WTC11 (cell line): ENCODE measurements at regions not wholly inside any gene's neighbourhood (a gene's known extent, or its start where the extent isn't known, plus 50 kb on each side); places are given as distances from the start of the nearest gene placed in this dataset.

Experiments used
- AFF4 ChIP-seq: sonication (generic); formaldehyde crosslinking; IDR thresholded peaks from 2 replicates; pipeline ENCODE4 v1.8.1; 2023; ENCODE audit warnings: mild to moderate bottlenecking, missing genetic modification reagents, borderline replicate concordance
- AR ChIP-seq: fragments of 250-450 bp; sonication (Bioruptor Pico); IDR thresholded peaks from 2 replicates; pipeline ENCODE4 v1.9.0; 2021; ENCODE audit warnings: mild to moderate bottlenecking
- E2F4 ChIP-seq: sonication (generic); formaldehyde crosslinking; IDR thresholded peaks from 2 replicates; pipeline ENCODE4 v1.8.1; 2022; ENCODE audit warnings: low read depth, mild to moderate bottlenecking, moderate library complexity, missing genetic modification reagents, borderline replicate concordance
- ERG ChIP-seq: fragments of 250-450 bp; sonication (Bioruptor Pico); IDR thresholded peaks from 2 replicates; pipeline ENCODE4 v1.8.0; 2021; ENCODE audit warnings: mild to moderate bottlenecking
- ETV6 ChIP-seq: sonication (generic); formaldehyde crosslinking; IDR thresholded peaks from 2 replicates; pipeline ENCODE4 v1.8.1; 2022; ENCODE audit warnings: mild to moderate bottlenecking, missing genetic modification reagents
- NR1H2 ChIP-seq: sonication (generic); formaldehyde crosslinking; IDR thresholded peaks from 2 replicates; pipeline ENCODE4 v1.9.0; 2021; ENCODE audit warnings: mild to moderate bottlenecking, moderate library complexity, missing genetic modification reagents
- NR3C1 ChIP-seq: sonication (generic); formaldehyde crosslinking; conservative IDR thresholded peaks from 2 replicates; pipeline ENCODE4 v1.8.1; 2023; ENCODE audit warnings: low read depth, mild to moderate bottlenecking, missing genetic modification reagents
- TF ChIP-seq, protein P1 (sequence below): fragments of 200-600 bp; IDR thresholded peaks from 2 replicates; pipeline ENCODE4 v1.8.0; 2022; ENCODE audit warnings: antibody characterized with exemption

DNA sequence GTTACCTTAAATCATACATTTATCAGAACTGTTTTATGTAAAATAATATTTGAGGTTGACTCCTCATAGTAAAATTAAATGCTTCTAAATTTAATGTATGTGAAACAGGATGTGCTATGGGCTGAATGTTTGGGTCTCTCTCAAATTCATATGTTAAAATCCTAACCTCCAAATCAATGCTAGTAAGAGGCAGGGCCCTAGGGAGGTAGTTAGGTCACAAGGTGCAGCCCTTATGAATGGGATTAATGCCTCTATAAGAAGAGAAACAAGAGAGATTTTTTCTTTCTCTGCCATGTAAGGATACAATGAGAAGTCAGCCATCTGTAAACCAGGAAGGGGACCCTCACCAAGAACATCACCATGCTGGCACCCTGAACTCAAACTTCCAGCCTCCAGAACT, 67.2 kb upstream of the ETAA1 start:
- TF ChIP-seq NR1H2 (no peak), ERG (no peak), AR (CRISPR knock-in tag) (no peak), NR3C1 (CRISPR knock-in tag) (no peak), E2F4 (CRISPR knock-in tag) (no peak), AFF4 (CRISPR knock-in tag) (no peak), ETV6 (no peak)
- TF ChIP-seq, protein P1, sequence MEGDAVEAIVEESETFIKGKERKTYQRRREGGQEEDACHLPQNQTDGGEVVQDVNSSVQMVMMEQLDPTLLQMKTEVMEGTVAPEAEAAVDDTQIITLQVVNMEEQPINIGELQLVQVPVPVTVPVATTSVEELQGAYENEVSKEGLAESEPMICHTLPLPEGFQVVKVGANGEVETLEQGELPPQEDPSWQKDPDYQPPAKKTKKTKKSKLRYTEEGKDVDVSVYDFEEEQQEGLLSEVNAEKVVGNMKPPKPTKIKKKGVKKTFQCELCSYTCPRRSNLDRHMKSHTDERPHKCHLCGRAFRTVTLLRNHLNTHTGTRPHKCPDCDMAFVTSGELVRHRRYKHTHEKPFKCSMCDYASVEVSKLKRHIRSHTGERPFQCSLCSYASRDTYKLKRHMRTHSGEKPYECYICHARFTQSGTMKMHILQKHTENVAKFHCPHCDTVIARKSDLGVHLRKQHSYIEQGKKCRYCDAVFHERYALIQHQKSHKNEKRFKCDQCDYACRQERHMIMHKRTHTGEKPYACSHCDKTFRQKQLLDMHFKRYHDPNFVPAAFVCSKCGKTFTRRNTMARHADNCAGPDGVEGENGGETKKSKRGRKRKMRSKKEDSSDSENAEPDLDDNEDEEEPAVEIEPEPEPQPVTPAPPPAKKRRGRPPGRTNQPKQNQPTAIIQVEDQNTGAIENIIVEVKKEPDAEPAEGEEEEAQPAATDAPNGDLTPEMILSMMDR: no peak
